ENCODE measurements at regions not wholly inside any gene's neighbourhood (a gene's known extent, or its start where the extent isn't known, plus 50 kb on each side); places are given as distances from the start of the nearest gene placed in this dataset.

GRCh38 chr4:129929052-129929451 is 833.1 kb downstream of the C4orf33 start:
- POLR2A ChIA-PET: no interaction called here
- Histone ChIP-seq H3K4me3 (ENCODE audit: low read depth, low read length) (no peak overlapping the region), H3K36me3 (ENCODE audit: control insufficient read depth in 2 of 2, insufficient read depth in 1 of 2, low read length in 2 of 2) (no peaks in the 10 kb centered on the region), H3K4me1 (ENCODE audit: control insufficient read depth, insufficient read depth, low read length) (no peaks in the 10 kb centered on the region), H3K27ac (ENCODE audit: extremely low read depth, low read depth, low read length) (no peak overlapping the region), H3K9me3 (ENCODE audit: control insufficient read depth, insufficient read depth, low read depth, low read length) (no peaks in the 10 kb centered on the region)
- TF ChIP-seq ZNF670 (tag by site-specific recombination; IDR thresholded peaks at IDR 0.05; ENCODE audit: low read depth) (no peak), EGR2 (tag by site-specific recombination; IDR thresholded peaks at IDR 0.05; ENCODE audit: low read depth) (no peak), YY2 (tag by site-specific recombination; IDR thresholded peaks at IDR 0.05) (no peak), ZNF335 (tag by site-specific recombination; conservative IDR thresholded peaks at IDR 0.05) (no peak), ZNF16 (tag by site-specific recombination; IDR thresholded peaks at IDR 0.05; ENCODE audit: low read depth) (no peak), ZNF114 (tag by site-specific recombination; IDR thresholded peaks at IDR 0.05) (no peak), ZNF513 (tag by site-specific recombination; IDR thresholded peaks at IDR 0.05) (no peak), SETDB1 (IDR thresholded peaks at IDR 0.05; ENCODE audit: insufficient read length, low read length) (no peak), ZNF354C (tag by site-specific recombination; IDR thresholded peaks at IDR 0.05; ENCODE audit: borderline replicate concordance, low read depth) (no peak), ZFP37 (tag by site-specific recombination; IDR thresholded peaks at IDR 0.05) (no peak), ZNF174 (tag by site-specific recombination; IDR thresholded peaks at IDR 0.05) (no peak), ZNF660 (tag by site-specific recombination; IDR thresholded peaks at IDR 0.05) (no peak), ZNF10 (tag by site-specific recombination; IDR thresholded peaks at IDR 0.05) (no peak)
- TF ChIP-seq, protein P1, sequence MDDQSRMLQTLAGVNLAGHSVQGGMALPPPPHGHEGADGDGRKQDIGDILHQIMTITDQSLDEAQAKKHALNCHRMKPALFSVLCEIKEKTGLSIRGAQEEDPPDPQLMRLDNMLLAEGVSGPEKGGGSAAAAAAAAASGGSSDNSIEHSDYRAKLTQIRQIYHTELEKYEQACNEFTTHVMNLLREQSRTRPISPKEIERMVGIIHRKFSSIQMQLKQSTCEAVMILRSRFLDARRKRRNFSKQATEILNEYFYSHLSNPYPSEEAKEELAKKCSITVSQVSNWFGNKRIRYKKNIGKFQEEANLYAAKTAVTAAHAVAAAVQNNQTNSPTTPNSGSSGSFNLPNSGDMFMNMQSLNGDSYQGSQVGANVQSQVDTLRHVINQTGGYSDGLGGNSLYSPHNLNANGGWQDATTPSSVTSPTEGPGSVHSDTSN (CRISPR knock-in tag; IDR thresholded peaks at IDR 0.05): no peak
- TF ChIP-seq, protein P2, sequence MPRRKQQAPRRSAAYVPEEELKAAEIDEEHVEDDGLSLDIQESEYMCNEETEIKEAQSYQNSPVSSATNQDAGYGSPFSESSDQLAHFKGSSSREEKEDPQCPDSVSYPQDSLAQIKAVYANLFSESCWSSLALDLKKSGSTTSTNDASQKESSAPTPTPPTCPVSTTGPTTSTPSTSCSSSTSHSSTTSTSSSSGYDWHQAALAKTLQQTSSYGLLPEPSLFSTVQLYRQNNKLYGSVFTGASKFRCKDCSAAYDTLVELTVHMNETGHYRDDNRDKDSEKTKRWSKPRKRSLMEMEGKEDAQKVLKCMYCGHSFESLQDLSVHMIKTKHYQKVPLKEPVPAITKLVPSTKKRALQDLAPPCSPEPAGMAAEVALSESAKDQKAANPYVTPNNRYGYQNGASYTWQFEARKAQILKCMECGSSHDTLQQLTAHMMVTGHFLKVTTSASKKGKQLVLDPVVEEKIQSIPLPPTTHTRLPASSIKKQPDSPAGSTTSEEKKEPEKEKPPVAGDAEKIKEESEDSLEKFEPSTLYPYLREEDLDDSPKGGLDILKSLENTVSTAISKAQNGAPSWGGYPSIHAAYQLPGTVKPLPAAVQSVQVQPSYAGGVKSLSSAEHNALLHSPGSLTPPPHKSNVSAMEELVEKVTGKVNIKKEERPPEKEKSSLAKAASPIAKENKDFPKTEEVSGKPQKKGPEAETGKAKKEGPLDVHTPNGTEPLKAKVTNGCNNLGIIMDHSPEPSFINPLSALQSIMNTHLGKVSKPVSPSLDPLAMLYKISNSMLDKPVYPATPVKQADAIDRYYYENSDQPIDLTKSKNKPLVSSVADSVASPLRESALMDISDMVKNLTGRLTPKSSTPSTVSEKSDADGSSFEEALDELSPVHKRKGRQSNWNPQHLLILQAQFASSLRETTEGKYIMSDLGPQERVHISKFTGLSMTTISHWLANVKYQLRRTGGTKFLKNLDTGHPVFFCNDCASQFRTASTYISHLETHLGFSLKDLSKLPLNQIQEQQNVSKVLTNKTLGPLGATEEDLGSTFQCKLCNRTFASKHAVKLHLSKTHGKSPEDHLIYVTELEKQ (tag by site-specific recombination; IDR thresholded peaks at IDR 0.05; ENCODE audit: borderline replicate concordance): no peak
- CTCF ChIA-PET: no interaction called here

- Histone ChIP-seq H3K4me3 (ENCODE audit: low read depth, low read length) (no peak overlapping the region), H3K27ac (ENCODE audit: extremely low read depth, low read depth, low read length) (no peak overlapping the region), H3K36me3 (ENCODE audit: control insufficient read depth in 2 of 2, insufficient read depth in 1 of 2, low read length in 2 of 2) (no peaks in the 10 kb centered on the region), H3K9me3 (ENCODE audit: control insufficient read depth, insufficient read depth, low read depth, low read length) (no peaks in the 10 kb centered on the region), H3K4me1 (ENCODE audit: control insufficient read depth, insufficient read depth, low read length) (no peaks in the 10 kb centered on the region)
- ChIA-PET CTCF (no interaction called here), POLR2A (no interaction called here)
- TF ChIP-seq ZNF202 (tag by site-specific recombination; IDR thresholded peaks at IDR 0.05; ENCODE audit: borderline replicate concordance) (no peak), PATZ1 (tag by site-specific recombination; IDR thresholded peaks at IDR 0.05) (no peak), ZFP37 (tag by site-specific recombination; IDR thresholded peaks at IDR 0.05) (no peak), ZNF416 (tag by site-specific recombination; IDR thresholded peaks at IDR 0.05) (no peak), ZNF660 (tag by site-specific recombination; IDR thresholded peaks at IDR 0.05) (no peak)
- TF ChIP-seq, protein P3, sequence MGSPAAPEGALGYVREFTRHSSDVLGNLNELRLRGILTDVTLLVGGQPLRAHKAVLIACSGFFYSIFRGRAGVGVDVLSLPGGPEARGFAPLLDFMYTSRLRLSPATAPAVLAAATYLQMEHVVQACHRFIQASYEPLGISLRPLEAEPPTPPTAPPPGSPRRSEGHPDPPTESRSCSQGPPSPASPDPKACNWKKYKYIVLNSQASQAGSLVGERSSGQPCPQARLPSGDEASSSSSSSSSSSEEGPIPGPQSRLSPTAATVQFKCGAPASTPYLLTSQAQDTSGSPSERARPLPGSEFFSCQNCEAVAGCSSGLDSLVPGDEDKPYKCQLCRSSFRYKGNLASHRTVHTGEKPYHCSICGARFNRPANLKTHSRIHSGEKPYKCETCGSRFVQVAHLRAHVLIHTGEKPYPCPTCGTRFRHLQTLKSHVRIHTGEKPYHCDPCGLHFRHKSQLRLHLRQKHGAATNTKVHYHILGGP (tag by site-specific recombination; IDR thresholded peaks at IDR 0.05): no peak
Observed at GRCh38 chr4:129929984-129930383, 834.0 kb downstream of the C4orf33 start.

All from HEK293 (cell line).